T1000 (cell line): ENCODE measurements at regions not wholly inside any gene's neighbourhood (a gene's known extent, or its start where the extent isn't known, plus 50 kb on each side); places are given as distances from the start of the nearest gene placed in this dataset.
"Not testable (repeated sequence)": the region's sequence is repeated elsewhere in the genome, so short reads cannot be mapped to it uniquely, and the experiment has no call there.

Experiments used
- DNase-seq: peaks from one replicate; lab custom pipeline; 2025; ENCODE audit warnings: mixed read lengths; lab: John Stamatoyannopoulos, UW

DNA sequence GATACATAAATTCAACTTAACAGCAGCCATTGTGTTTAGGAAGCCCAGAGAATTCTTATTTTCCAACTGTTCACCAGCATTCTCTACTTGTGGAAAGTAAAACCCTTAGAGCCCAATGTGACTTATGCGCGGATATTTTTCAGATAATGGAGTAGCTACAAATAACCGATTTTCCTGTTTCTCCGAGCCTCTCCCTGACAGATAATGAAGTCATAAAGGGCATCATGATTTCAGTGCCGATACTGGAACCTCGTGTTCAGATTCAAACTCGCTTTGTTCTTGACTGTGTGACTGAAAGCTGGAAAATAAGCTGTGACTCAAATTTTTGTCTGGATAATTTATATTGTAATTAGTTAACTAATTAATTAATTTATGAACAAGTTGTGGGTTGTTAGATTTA lies 228.2 kb downstream of the VAPA start:
- no peak for DNase-seq

DNA sequence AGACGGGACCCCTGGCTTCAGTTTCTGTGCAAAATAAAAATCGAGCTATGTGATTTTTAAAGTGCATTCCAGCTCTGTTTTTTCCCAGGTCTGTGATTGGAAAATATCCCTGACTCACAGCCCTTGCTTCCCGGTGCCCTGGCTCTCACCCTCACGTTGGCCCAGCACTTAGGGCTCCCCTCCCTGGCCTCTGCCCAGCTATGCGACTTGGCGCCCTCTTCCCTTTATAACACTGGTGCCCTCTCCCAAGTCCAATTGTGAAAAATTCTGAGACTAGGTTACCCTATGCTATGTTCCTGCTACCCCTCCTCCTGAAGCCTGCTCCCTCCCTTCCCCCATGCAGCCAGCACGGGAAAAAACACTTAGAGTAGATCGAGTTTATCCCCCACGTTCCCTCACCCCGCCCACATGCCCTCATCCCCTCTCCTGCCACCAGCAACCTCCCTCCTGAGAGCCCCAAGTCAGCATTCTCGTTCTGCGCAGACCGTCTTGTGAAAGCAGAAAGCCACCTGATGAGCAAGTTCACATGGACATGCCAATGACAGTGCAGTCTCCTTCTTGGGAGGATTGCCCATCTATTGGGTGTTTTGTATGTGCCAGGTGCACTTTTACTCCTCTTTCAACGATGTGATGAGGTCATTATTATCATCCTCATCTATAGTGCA lies 228.8 kb downstream of the VAPA start:
- DNase-seq = no peak

GRCh38 chr18:10143596-10143995 lies 229.8 kb downstream of the VAPA start:
- DNase-seq = no peak

- DNase-seq = no peak
Measured at GRCh38 chr18:10145546-10145945, 231.7 kb downstream of the VAPA start.

GRCh38 chr18:10147226-10147625 lies 233.4 kb downstream of the VAPA start:
- no peak for DNase-seq

GRCh38 chr18:10147752-10148151 lies 233.9 kb downstream of the VAPA start:
- no peak for DNase-seq

DNA sequence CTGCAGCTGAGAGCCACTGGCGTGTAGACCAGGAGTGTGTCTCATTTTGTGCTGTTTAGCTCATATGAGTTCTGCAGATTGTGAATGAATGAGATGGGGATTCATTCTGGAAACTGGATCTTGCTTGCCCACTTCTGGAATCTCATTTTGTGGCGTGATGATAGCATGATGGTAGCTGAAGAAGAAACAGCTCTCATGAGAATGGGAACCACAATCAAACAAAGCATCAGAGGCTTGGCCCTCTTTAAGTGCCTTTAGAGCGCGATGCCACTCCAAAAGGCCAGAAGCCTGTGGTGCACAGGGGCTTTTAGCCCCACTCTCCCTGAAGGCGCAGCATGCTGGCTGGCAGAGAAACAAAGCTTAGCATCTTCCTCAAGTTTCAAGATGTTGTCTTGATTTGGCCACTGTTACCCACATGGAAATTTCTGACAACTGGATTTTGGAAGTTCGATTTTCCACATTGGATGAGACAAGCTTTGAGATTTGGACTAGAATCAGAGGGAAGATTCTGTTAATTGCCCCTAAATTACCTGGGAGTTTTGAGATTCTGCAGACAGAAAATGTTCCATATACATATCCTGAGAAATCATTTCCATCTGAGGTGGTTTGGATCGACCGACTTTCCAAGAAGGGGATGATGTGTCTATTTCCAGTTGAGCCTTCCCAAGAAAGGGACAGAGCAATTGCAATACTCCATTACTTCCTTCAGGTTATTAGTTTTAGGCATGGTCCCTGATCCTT lies 234.5 kb downstream of the VAPA start:
- DNase-seq = no peak

DNA sequence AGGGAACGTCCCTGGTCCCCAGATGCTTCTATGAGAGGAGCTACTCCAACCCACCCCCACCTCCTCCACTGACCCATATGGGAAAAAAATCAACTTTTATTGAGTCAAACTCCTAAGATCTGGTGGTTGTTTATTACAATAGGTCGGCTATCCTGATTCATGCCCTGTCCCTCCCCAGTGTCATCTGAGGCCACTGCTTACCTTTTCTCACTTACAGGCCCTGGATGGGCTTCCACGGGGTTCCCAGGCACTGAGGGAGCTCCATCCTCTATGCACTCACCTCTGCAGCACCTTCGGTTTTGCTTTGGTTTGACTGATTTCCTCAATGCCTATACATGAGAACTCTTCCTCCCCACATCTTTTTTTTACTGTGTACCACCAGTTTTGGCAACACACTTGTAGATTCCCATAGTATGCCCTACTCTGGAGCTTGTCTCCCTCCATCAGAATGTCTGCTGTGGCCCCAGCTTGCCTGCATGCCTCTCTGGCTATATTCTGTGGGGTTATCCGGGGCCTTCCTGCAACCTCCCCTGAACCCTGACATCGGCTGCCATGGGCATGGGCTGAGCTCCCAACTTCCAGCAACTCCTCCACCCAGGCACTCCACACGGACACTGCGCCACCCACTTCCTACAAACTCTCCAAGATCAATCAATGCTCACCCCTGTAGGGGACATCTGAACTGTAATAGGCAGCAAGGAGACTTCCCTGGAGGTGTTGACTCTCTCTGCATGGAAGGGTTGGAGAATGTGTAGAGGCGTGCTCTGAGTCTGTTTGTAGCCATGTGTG lies 236.1 kb downstream of the VAPA start:
- DNase-seq = no peak

GRCh38 chr18:10150576-10150975 lies 236.8 kb downstream of the VAPA start:
- DNase-seq = not testable (repeated sequence)

GRCh38 chr18:10152475-10152874 lies 238.7 kb downstream of the VAPA start:
- no peak for DNase-seq

DNA sequence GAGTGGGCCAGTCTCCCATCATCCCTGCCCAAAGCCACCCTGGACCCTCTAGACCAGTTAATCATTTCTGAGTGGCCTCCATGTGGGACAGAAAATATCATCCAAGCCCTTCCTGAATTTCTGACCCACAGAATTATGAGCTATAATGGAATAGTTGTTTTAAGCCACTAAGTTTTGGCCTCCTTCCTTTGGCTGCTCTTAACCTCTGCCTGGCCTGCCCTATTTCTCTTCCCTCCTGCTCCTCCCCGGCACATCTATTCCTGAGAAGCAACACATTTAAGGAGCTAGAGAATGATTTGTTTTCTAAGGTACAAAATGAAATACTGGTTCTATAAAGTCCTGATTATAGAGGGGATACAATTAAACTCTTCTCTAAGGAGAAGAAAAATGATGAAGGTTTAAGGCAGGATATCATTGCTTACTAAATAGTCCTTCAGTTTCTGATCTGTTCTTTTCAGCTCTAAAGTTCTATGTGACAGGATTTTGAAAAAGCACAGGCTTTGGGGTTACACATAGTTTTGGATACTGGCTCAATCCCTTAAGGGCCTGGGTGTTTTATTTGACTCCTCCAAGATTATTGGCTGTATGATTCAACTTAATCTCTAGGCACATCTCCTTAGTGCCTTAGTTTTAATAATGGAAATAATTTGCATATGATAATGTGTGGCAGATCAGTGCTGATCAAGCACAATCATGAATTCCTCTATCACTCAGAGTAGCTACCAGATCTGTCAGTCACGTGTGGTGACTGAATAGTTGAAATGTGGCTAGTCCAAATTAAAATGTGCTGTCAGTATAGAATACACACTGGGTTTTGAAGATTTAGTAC lies 240.3 kb downstream of the VAPA start:
- no peak for DNase-seq

- DNase-seq = no peak
Measured at GRCh38 chr18:10157706-10158105, 243.9 kb downstream of the VAPA start.

- no peak for DNase-seq
Measured at GRCh38 chr18:10160251-10160650, 246.4 kb downstream of the VAPA start.

GRCh38 chr18:10161315-10161714 lies 247.5 kb downstream of the VAPA start:
- DNase-seq = no peak

GRCh38 chr18:10162340-10162739 lies 248.5 kb downstream of the VAPA start:
- no peak for DNase-seq

DNA sequence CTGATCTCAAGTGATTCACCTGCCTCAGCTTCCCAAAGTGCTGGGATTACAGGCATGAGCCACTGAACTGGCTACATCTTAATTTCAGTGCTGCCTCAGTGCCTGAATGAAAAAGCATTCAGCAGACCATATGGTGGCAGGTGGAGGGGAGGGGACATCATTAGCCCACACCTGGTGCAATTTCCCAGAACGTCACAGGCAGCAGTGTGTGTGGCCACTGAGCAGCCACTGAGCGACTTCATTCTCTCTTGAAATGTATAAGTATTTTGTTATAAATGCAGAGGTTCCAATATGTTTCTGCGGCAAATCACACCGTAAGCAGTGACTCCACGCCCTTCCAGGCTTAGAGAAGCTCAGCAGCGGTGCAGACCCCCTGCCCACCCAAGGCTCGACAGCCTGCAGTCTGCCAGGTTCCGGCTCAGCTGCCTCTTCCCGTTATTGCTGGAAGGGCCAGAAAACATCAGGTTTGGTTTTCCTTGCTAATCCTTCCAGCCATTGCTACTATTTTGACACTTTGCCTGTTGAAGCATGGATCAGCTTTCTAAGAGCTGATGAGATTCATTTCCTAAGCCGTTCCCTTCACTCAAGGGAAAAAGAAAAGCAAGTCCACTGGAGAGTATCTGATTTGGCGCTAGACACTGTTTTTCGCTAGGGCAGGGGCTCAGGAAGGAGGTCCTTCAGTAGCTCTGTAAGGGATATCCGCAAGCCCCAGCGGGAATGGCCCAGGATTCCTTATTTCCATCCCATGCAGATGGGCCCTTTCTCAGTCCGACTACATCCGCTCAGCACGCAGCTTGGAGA lies 250.7 kb downstream of the VAPA start:
- no peak for DNase-seq

DNA sequence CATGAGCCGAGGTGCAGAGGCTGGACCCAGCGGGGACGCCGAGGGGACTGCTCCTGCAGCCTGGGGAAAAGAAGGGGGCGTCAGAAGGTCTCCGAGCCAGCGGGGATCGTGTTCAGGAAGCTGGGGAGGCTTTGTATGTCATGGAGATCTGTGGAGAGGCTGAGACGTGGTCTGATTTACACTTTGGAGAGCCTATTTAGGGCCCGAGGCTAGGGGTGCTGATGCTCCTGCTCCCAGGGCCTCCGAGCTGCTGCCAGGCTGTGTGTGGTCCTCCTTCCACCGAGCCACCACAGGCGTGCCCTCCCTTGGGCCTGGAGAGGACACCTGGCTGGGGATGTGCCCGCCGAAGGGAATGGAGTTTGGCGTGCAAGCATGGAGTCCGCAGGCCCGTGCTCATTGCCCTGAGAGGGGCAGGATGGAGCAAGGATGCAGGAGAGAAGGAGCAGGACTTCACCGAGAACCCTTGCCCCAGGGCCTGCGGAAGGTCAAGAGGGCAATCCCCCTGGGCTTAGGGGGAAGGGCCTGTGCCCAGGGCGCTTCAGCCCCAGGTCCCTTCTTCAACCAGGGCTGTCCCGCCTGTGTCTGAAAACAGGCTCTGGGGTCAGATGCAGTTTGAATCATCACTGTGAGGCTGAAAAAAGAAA lies 252.5 kb downstream of the VAPA start:
- no peak for DNase-seq

DNA sequence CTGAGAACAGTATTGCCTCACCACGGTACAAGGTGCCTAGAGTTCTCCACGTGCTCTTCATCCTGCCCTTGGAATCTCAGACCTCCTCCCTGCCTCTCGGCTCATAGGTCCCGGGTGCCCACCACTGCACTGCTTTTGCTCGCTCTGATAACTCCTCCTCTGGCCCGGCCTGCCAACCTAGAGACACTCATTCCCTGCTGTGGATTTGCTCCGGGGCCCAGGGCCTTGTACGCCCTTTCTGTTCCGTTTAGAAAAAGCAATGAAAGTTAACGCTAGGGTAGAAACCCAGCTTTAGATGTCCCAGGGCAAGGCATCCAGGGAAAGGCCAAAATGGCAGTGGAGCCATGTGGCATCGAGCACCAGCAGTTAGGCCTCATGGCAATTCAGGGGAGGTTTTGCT lies 253.9 kb downstream of the VAPA start:
- DNase-seq = no peak

- DNase-seq = no peak
Measured at GRCh38 chr18:10168477-10168876, 254.7 kb downstream of the VAPA start.

- DNase-seq = peak; percentile 6
Measured at GRCh38 chr18:10169064-10169562, 255.3 kb downstream of the VAPA start.

DNA sequence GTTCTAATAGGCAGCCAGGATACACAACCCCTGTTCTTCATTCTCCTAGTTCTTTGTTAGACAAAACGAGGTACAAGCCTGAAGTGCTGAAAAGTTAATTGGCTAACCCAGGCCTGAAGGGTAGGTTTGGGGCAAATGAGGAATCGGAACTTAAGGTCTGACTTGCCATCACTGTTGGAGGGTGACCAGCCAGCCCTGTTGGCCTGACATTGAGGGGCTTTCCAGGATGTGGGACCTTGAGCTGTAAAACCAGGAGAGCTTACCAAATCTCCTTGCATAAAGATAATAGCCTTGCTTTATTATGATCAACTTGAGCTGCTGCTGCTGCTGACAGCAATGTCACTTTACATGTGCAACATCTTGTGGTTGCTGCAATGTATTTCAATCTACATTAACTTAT lies 256.0 kb downstream of the VAPA start:
- DNase-seq = no peak
